PC-9 (cell line): ENCODE measurements at regions not wholly inside any gene's neighbourhood (a gene's known extent, or its start where the extent isn't known, plus 50 kb on each side); places are given as distances from the start of the nearest gene placed in this dataset.

ENCODE experiments used
- BruUV-seq: library from RNA; stranded (reverse); fragments of 400-500 nt; replicated peaks from 2 replicates; lab custom pipeline; 2021; lab: Mats Ljungman, UMichigan
- CTCF ChIA-PET: fragments of 300-600 bp; sonication (Branson Sonifier 250); formaldehyde crosslinking; loops from one replicate; lab custom pipeline; 2022; ENCODE audit warnings: antibody characterized with exemption; lab: Charles Lee
- POLR2A ChIA-PET: fragments of 300-600 bp; sonication (Branson Sonifier 250); formaldehyde crosslinking; loops from one replicate; lab custom pipeline; 2022; ENCODE audit warnings: antibody characterized with exemption; ENCODE audit not compliant: unreplicated experiment; lab: Charles Lee
- DNase-seq, 2 experiments: peaks; one replicate each; pipeline versions ENCODE4 v3.0.0 to v3.0.0-alpha.2; 2015 to 2022; ENCODE audit warnings: mixed read lengths in 1 of 2
- H2AFZ ChIP-seq: fragments of 200-600 bp; sonication (generic); 2 replicates; pipeline ENCODE4 v1.8.1; 2017; ENCODE audit warnings: antibody characterized with exemption
- H3F3A ChIP-seq: fragments of 200-600 bp; sonication (generic); 2 replicates; pipeline ENCODE4 v1.8.1; 2017; ENCODE audit warnings: antibody characterized with exemption, mild to moderate bottlenecking, low read depth; ENCODE audit not compliant: insufficient read depth
- H3K27ac ChIP-seq: fragments of 200-600 bp; sonication (generic); 2 replicates; pipeline ENCODE4 v1.6.1; 2016; ENCODE audit warnings: mixed run types
- H3K27me3 ChIP-seq: fragments of 200-600 bp; sonication (generic); 2 replicates; pipeline ENCODE4 v1.6.1; 2016; ENCODE audit warnings: low read depth, mixed run types; ENCODE audit not compliant: insufficient read depth
- H3K36me3 ChIP-seq: fragments of 200-600 bp; sonication (generic); 2 replicates; pipeline ENCODE4 v1.6.1; 2016; ENCODE audit warnings: low read depth, mixed run types
- H3K4me1 ChIP-seq: fragments of 200-600 bp; sonication (generic); replicated peaks from 2 replicates; pipeline ENCODE4 v1.6.1; 2016; ENCODE audit warnings: mixed run types; ENCODE audit not compliant: insufficient read depth
- H3K4me2 ChIP-seq: fragments of 200-600 bp; sonication (generic); 2 replicates; pipeline ENCODE4 v1.6.1; 2017; ENCODE audit warnings: mixed run types
- H3K4me3 ChIP-seq: fragments of 200-600 bp; sonication (generic); 2 replicates; pipeline ENCODE4 v1.6.1; 2016; ENCODE audit warnings: mixed run types
- H3K79me2 ChIP-seq: fragments of 200-600 bp; sonication (generic); 2 replicates; pipeline ENCODE4 v1.6.1; 2017; ENCODE audit warnings: low read depth, mixed run types
- H3K9me2 ChIP-seq: fragments of 200-600 bp; sonication (generic); 2 replicates; pipeline ENCODE4 v1.8.1; 2017; ENCODE audit warnings: mild to moderate bottlenecking; ENCODE audit not compliant: insufficient read depth
- H3K9me3 ChIP-seq: fragments of 200-600 bp; sonication (generic); 2 replicates; pipeline ENCODE4 v1.8.1; 2016; ENCODE audit warnings: low read depth; ENCODE audit not compliant: insufficient read depth
- H4K20me1 ChIP-seq: fragments of 200-600 bp; sonication (generic); 2 replicates; pipeline ENCODE4 v1.8.1; 2017; ENCODE audit not compliant: insufficient read depth
- CTCF ChIP-seq: fragments of 200-600 bp; sonication (generic); conservative IDR thresholded peaks from 2 replicates; pipeline ENCODE4 v1.6.1; 2017; ENCODE audit warnings: mixed run types, antibody characterized with exemption, mild to moderate bottlenecking, moderate library complexity
- EZH2 ChIP-seq: fragments of 200-600 bp; sonication (generic); IDR thresholded peaks from 2 replicates; pipeline ENCODE4 v1.8.0; 2017; ENCODE audit warnings: antibody characterized with exemption, low read depth
- intact Hi-C: fragments of 100-400 bp; cut with micrococcal nuclease; formaldehyde crosslinking; loops from one replicate; pipeline ENCODE4 v1.10.0; 2022; ENCODE audit not compliant: unreplicated experiment

GRCh38 chr6:81861281-81861680 lies 108.8 kb upstream of the TENT5A start:
- ChIA-PET POLR2A (no interaction called here), CTCF (no interaction called here)
- TF ChIP-seq EZH2 (no peak), CTCF (no peak)
- Histone ChIP-seq H3K79me2 (no peaks in the 10 kb centered on the region), H4K20me1 (no peaks in the 10 kb centered on the region), H3K27me3 (no peaks in the 10 kb centered on the region), H3K9me2 (no peaks in the 10 kb centered on the region), H3K27ac (no peak overlapping the region), H3K4me3 (no peak overlapping the region), H3K4me2 (no peak overlapping the region), H3K9me3 (no peaks in the 10 kb centered on the region), H3K36me3 (no peaks in the 10 kb centered on the region), H2AFZ (no peak overlapping the region), H3F3A (no peaks in the 10 kb centered on the region; the same call in 1 of the 2 replicates), H3K4me1 (peaks cover 10% of the 10 kb centered on the region)
- no peak for DNase-seq
- no TSS peak for BruUV-seq
- intact Hi-C loops = no loop called here

GRCh38 chr6:81859884-81860283 lies 107.4 kb upstream of the TENT5A start:
- TF ChIP-seq CTCF (no peak), EZH2 (no peak)
- no peak overlapping the region for H3K27ac ChIP-seq
- no peak overlapping the region for H3K4me2 ChIP-seq
- no peak overlapping the region for H3K4me3 ChIP-seq
- no peaks in the 10 kb centered on the region for H3F3A ChIP-seq
- ChIA-PET POLR2A (no interaction called here), CTCF (no interaction called here)
- no peaks in the 10 kb centered on the region for H3K4me1 ChIP-seq
- no TSS peak for BruUV-seq
- no peak for DNase-seq
- H3K9me2 ChIP-seq = no peaks in the 10 kb centered on the region
- H3K9me3 ChIP-seq = no peaks in the 10 kb centered on the region
- H4K20me1 ChIP-seq = no peaks in the 10 kb centered on the region
- no peak overlapping the region for H2AFZ ChIP-seq
- no peaks in the 10 kb centered on the region for H3K79me2 ChIP-seq
- no peaks in the 10 kb centered on the region for H3K27me3 ChIP-seq
- no peaks in the 10 kb centered on the region for H3K36me3 ChIP-seq
- intact Hi-C loops = no loop called here

- no peaks in the 10 kb centered on the region for H3K9me2 ChIP-seq
- no peaks in the 10 kb centered on the region for H3K4me1 ChIP-seq
- H3K27ac ChIP-seq = no peak overlapping the region
- H4K20me1 ChIP-seq = no peaks in the 10 kb centered on the region
- TF ChIP-seq CTCF (no peak), EZH2 (no peak)
- POLR2A ChIA-PET = no interaction called here
- H3K9me3 ChIP-seq = no peaks in the 10 kb centered on the region; the same call in 1 of the 2 replicates
- BruUV-seq = no TSS peak
- intact Hi-C loops = no loop called here
- no peaks in the 10 kb centered on the region for H3K27me3 ChIP-seq
- DNase-seq = no peak
- CTCF ChIA-PET = no interaction called here
- H3F3A ChIP-seq = no peaks in the 10 kb centered on the region
- no peaks in the 10 kb centered on the region for H3K79me2 ChIP-seq
- H3K4me2 ChIP-seq = no peak overlapping the region
- no peaks in the 10 kb centered on the region for H3K36me3 ChIP-seq
- no peak overlapping the region for H2AFZ ChIP-seq
- no peak overlapping the region for H3K4me3 ChIP-seq
Measured at GRCh38 chr6:81857812-81858211, 105.3 kb upstream of the TENT5A start.
